ENCODE measurements at regions not wholly inside any gene's neighbourhood (a gene's known extent, or its start where the extent isn't known, plus 50 kb on each side); places are given as distances from the start of the nearest gene placed in this dataset.

GRCh38 chr6:4563877-4564276 is 212.3 kb upstream of the CDYL start:
- Histone ChIP-seq H3K9me3 (replicated peaks; ENCODE audit: control insufficient read depth, low read depth, low read length) (peaks cover 4% of the 10 kb centered on the region), H3K36me3 (ENCODE audit: control insufficient read depth, insufficient read depth, low read length) (no peaks in the 10 kb centered on the region), H3K27me3 (ENCODE audit: control insufficient read depth, insufficient read depth, low read length) (no peaks in the 10 kb centered on the region), H3K27ac (ENCODE audit: low read length) (no peak overlapping the region), H3K4me1 (ENCODE audit: control insufficient read depth, insufficient read depth, low read length) (peaks cover 16% of the 10 kb centered on the region), H3K4me3 (ENCODE audit: low read length) (no peak overlapping the region)
- 80% methylated on average over 3 of the region's 4 CpGs for WGBS (ENCODE audit: insufficient coverage)
- no peak for DNase-seq

- no peaks in the 10 kb centered on the region for H3K36me3 ChIP-seq (ENCODE audit: control insufficient read depth, insufficient read depth, low read length)
- H3K27me3 ChIP-seq (ENCODE audit: control insufficient read depth, insufficient read depth, low read length) = no peaks in the 10 kb centered on the region
- whole genome bisulfite sequencing (ENCODE audit: insufficient coverage) = 60% methylated on average over 4 of the region's 5 CpGs
- DNase-seq = peak; percentile 38
- H3K27ac ChIP-seq (ENCODE audit: low read length) = no peak overlapping the region
- no peak overlapping the region for H3K4me3 ChIP-seq (ENCODE audit: low read length)
- H3K4me1 ChIP-seq (ENCODE audit: control insufficient read depth, insufficient read depth, low read length) = peaks cover 16% of the 10 kb centered on the region
- H3K9me3 ChIP-seq (replicated peaks; ENCODE audit: control insufficient read depth, low read depth, low read length) = peaks cover 4% of the 10 kb centered on the region
Measured at GRCh38 chr6:4563156-4563555, 213.0 kb upstream of the CDYL start.

- WGBS (ENCODE audit: insufficient coverage) = 100% methylated on average over 3 of the region's 6 CpGs
- no peaks in the 10 kb centered on the region for H3K27me3 ChIP-seq (ENCODE audit: control insufficient read depth, insufficient read depth, low read length)
- no peak overlapping the region for H3K4me3 ChIP-seq (ENCODE audit: low read length)
- peaks cover 16% of the 10 kb centered on the region for H3K4me1 ChIP-seq (ENCODE audit: control insufficient read depth, insufficient read depth, low read length)
- no peaks in the 10 kb centered on the region for H3K36me3 ChIP-seq (ENCODE audit: control insufficient read depth, insufficient read depth, low read length)
- no peak for DNase-seq
- no peak overlapping the region for H3K27ac ChIP-seq (ENCODE audit: low read length)
- peaks cover 4% of the 10 kb centered on the region for H3K9me3 ChIP-seq (replicated peaks; ENCODE audit: control insufficient read depth, low read depth, low read length)
Measured at GRCh38 chr6:4561773-4562400, 214.3 kb upstream of the CDYL start.

GRCh38 chr6:4561078-4561435 is 215.1 kb upstream of the CDYL start:
- H3K4me1 ChIP-seq (ENCODE audit: control insufficient read depth, insufficient read depth, low read length) = peaks cover 16% of the 10 kb centered on the region
- WGBS (ENCODE audit: insufficient coverage) = 100% methylated on average over 1 of the region's 3 CpGs
- no peak overlapping the region for H3K27ac ChIP-seq (ENCODE audit: low read length)
- H3K27me3 ChIP-seq (ENCODE audit: control insufficient read depth, insufficient read depth, low read length) = no peaks in the 10 kb centered on the region
- H3K36me3 ChIP-seq (ENCODE audit: control insufficient read depth, insufficient read depth, low read length) = no peaks in the 10 kb centered on the region
- H3K4me3 ChIP-seq (ENCODE audit: low read length) = no peak overlapping the region
- H3K9me3 ChIP-seq (replicated peaks; ENCODE audit: control insufficient read depth, low read depth, low read length) = peaks cover 4% of the 10 kb centered on the region
- no peak for DNase-seq

GRCh38 chr6:4560221-4561077 is 215.8 kb upstream of the CDYL start:
- 86% methylated on average over 10 of the region's 13 CpGs for WGBS (ENCODE audit: insufficient coverage)
- Histone ChIP-seq H3K4me1 (ENCODE audit: control insufficient read depth, insufficient read depth, low read length) (peaks cover 14% of the 10 kb centered on the region), H3K36me3 (ENCODE audit: control insufficient read depth, insufficient read depth, low read length) (no peaks in the 10 kb centered on the region), H3K27ac (ENCODE audit: low read length) (no peak overlapping the region), H3K4me3 (ENCODE audit: low read length) (no peak overlapping the region), H3K27me3 (ENCODE audit: control insufficient read depth, insufficient read depth, low read length) (no peaks in the 10 kb centered on the region), H3K9me3 (replicated peaks; ENCODE audit: control insufficient read depth, low read depth, low read length) (peaks cover 4% of the 10 kb centered on the region)
- no peak for DNase-seq

GRCh38 chr6:4559281-4559875 is 216.8 kb upstream of the CDYL start:
- Histone ChIP-seq H3K9me3 (replicated peaks; ENCODE audit: control insufficient read depth, low read depth, low read length) (peaks cover 4% of the 10 kb centered on the region), H3K4me3 (ENCODE audit: low read length) (no peak overlapping the region), H3K36me3 (ENCODE audit: control insufficient read depth, insufficient read depth, low read length) (no peaks in the 10 kb centered on the region), H3K27me3 (ENCODE audit: control insufficient read depth, insufficient read depth, low read length) (no peaks in the 10 kb centered on the region), H3K4me1 (ENCODE audit: control insufficient read depth, insufficient read depth, low read length) (peaks cover 4% of the 10 kb centered on the region), H3K27ac (ENCODE audit: low read length) (no peak overlapping the region)
- WGBS (ENCODE audit: insufficient coverage) = 96% methylated on average over 19 of the region's 19 CpGs
- no peak for DNase-seq

GRCh38 chr6:4554645-4555044 is 221.6 kb upstream of the CDYL start:
- no peaks in the 10 kb centered on the region for H3K36me3 ChIP-seq (ENCODE audit: control insufficient read depth, insufficient read depth, low read length)
- H3K27ac ChIP-seq (ENCODE audit: low read length) = no peak overlapping the region
- no peaks in the 10 kb centered on the region for H3K4me1 ChIP-seq (ENCODE audit: control insufficient read depth, insufficient read depth, low read length)
- H3K27me3 ChIP-seq (ENCODE audit: control insufficient read depth, insufficient read depth, low read length) = peaks cover 4% of the 10 kb centered on the region
- H3K4me3 ChIP-seq (ENCODE audit: low read length) = no peak overlapping the region
- no peak for DNase-seq
- no peaks in the 10 kb centered on the region for H3K9me3 ChIP-seq (replicated peaks; ENCODE audit: control insufficient read depth, low read depth, low read length)

- Histone ChIP-seq H3K27me3 (ENCODE audit: control insufficient read depth, insufficient read depth, low read length) (peaks cover 4% of the 10 kb centered on the region), H3K9me3 (replicated peaks; ENCODE audit: control insufficient read depth, low read depth, low read length) (no peaks in the 10 kb centered on the region), H3K4me1 (ENCODE audit: control insufficient read depth, insufficient read depth, low read length) (no peaks in the 10 kb centered on the region), H3K27ac (ENCODE audit: low read length) (no peak overlapping the region), H3K4me3 (ENCODE audit: low read length) (no peak overlapping the region), H3K36me3 (ENCODE audit: control insufficient read depth, insufficient read depth, low read length) (no peaks in the 10 kb centered on the region)
- peak; percentile 7 for DNase-seq
- WGBS (ENCODE audit: insufficient coverage) = 38% methylated on average over 7 of the region's 10 CpGs
Measured at GRCh38 chr6:4553387-4553786, 222.8 kb upstream of the CDYL start.

- peaks cover 4% of the 10 kb centered on the region for H3K27me3 ChIP-seq (ENCODE audit: control insufficient read depth, insufficient read depth, low read length)
- H3K4me1 ChIP-seq (ENCODE audit: control insufficient read depth, insufficient read depth, low read length) = peaks cover 2% of the 10 kb centered on the region
- no peak overlapping the region for H3K4me3 ChIP-seq (ENCODE audit: low read length)
- H3K9me3 ChIP-seq (replicated peaks; ENCODE audit: control insufficient read depth, low read depth, low read length) = no peaks in the 10 kb centered on the region
- H3K27ac ChIP-seq (ENCODE audit: low read length) = no peak overlapping the region
- no peaks in the 10 kb centered on the region for H3K36me3 ChIP-seq (ENCODE audit: control insufficient read depth, insufficient read depth, low read length)
- 100% methylated on average over 1 of the region's 1 CpG for WGBS (ENCODE audit: insufficient coverage)
- no peak for DNase-seq
Measured at GRCh38 chr6:4550227-4550597, 226.0 kb upstream of the CDYL start.

GRCh38 chr6:4549556-4550226 is 226.5 kb upstream of the CDYL start:
- no peak for DNase-seq
- 94% methylated on average over 23 of the region's 23 CpGs for WGBS (ENCODE audit: insufficient coverage)

More at GRCh38 chr6:4549556-4550226, 226.5 kb upstream of the CDYL start:
- no peaks in the 10 kb centered on the region for H3K36me3 ChIP-seq (ENCODE audit: control insufficient read depth, insufficient read depth, low read length)
- peaks cover 4% of the 10 kb centered on the region for H3K27me3 ChIP-seq (ENCODE audit: control insufficient read depth, insufficient read depth, low read length)
- no peak overlapping the region for H3K4me3 ChIP-seq (ENCODE audit: low read length)
- H3K27ac ChIP-seq (ENCODE audit: low read length) = no peak overlapping the region
- H3K9me3 ChIP-seq (replicated peaks; ENCODE audit: control insufficient read depth, low read depth, low read length) = no peaks in the 10 kb centered on the region
- H3K4me1 ChIP-seq (ENCODE audit: control insufficient read depth, insufficient read depth, low read length) = peaks cover 2% of the 10 kb centered on the region
